Kidney epithelial cell (primary cell): ENCODE measurements at regions not wholly inside any gene's neighbourhood (a gene's known extent, or its start where the extent isn't known, plus 50 kb on each side); places are given as distances from the start of the nearest gene placed in this dataset.
A peak's percentile ranks its signal among the peaks of the same experiment; 100 is the strongest.

ENCODE experiments used
- DNase-seq: peaks from one replicate; pipeline ENCODE4 v3.0.0-alpha.2; 2010; ENCODE audit warnings: low read depth
- H3K27me3 ChIP-seq: 2 replicates; pipeline ENCODE4 v1.6.0; 2011; ENCODE audit warnings: low read length; ENCODE audit not compliant: control insufficient read depth, insufficient read depth
- H3K36me3 ChIP-seq: 2 replicates; pipeline ENCODE4 v1.5.1; 2011; ENCODE audit warnings: low read length; ENCODE audit not compliant: control insufficient read depth, insufficient read depth
- H3K4me3 ChIP-seq: 2 replicates; pipeline ENCODE4 v1.5.1; 2011; ENCODE audit warnings: low read depth, mild to moderate bottlenecking, control low read depth, low read length
- TF ChIP-seq, protein P1 (sequence below): IDR thresholded peaks from 2 replicates; pipeline ENCODE4 v1.5.1; 2011; ENCODE audit warnings: mild to moderate bottlenecking, moderate library complexity, low read length, control low read depth, inconsistent platforms; ENCODE audit not compliant: insufficient read depth, poor library complexity, severe bottlenecking

DNA sequence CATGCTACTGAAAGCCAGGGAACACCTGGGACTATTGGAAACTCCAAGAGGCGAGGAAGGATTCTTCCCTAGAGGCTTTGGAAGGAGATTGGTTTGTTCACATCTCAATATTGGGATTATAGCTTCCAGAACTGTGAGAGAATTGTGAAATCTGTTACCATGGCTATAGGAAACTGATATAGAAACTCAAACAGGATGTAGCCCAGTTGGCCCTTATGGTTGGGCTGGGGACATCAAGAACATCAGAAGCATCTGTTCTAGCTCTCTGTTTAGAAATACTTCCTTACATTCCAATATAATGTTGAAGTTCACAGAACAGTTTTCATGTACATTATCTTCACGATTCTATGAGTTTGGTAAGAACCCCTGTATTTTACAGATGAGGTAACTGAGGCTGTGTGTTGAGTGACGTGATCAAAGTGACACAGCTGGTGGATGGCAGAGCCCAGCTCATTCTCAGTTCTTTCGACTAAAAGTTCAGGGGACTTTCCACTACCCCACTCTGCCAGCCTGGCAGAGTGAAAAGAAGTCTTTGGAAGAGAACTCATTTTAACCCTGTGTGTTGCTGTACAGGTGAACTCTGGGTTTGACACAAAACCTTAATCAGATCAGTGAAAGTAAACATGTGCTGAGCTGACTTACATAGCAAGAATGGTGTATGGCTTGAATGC, 183.0 kb downstream of the GBA3 start:
- no peak for DNase-seq
- H3K36me3 ChIP-seq: no peaks in the 10 kb centered on the region
- TF ChIP-seq, protein P1, sequence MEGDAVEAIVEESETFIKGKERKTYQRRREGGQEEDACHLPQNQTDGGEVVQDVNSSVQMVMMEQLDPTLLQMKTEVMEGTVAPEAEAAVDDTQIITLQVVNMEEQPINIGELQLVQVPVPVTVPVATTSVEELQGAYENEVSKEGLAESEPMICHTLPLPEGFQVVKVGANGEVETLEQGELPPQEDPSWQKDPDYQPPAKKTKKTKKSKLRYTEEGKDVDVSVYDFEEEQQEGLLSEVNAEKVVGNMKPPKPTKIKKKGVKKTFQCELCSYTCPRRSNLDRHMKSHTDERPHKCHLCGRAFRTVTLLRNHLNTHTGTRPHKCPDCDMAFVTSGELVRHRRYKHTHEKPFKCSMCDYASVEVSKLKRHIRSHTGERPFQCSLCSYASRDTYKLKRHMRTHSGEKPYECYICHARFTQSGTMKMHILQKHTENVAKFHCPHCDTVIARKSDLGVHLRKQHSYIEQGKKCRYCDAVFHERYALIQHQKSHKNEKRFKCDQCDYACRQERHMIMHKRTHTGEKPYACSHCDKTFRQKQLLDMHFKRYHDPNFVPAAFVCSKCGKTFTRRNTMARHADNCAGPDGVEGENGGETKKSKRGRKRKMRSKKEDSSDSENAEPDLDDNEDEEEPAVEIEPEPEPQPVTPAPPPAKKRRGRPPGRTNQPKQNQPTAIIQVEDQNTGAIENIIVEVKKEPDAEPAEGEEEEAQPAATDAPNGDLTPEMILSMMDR: no peak
- no peaks in the 10 kb centered on the region for H3K27me3 ChIP-seq
- H3K4me3 ChIP-seq: no peak overlapping the region

DNA sequence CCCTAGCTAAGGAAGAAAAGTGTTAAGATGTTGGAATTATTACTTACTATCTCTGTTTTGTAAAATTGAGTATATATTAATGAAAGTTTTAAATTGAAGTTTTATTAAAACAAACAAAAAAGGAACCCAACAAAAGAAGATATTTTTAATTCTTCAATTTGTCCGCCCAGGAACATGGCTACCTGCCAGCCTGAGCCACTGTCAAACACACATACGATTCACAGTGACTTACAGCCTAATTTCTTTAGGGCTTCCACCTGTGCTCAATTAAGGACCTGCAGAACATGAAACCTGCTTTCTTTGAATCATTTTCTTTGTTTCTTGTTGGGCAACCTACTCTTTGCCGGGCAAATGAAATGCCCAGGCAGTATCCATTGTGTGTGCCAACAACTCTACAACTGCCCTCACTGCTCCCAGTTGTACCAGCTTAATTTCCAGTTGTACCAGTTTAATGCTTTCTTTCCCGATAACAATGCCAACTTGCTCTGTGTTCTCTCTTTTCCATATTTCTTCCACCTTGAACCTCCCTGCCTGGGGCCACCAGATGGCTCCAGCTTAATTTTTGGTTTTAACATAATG, 181.7 kb downstream of the GBA3 start:
- no peak for DNase-seq
- no peaks in the 10 kb centered on the region for H3K27me3 ChIP-seq

DNA sequence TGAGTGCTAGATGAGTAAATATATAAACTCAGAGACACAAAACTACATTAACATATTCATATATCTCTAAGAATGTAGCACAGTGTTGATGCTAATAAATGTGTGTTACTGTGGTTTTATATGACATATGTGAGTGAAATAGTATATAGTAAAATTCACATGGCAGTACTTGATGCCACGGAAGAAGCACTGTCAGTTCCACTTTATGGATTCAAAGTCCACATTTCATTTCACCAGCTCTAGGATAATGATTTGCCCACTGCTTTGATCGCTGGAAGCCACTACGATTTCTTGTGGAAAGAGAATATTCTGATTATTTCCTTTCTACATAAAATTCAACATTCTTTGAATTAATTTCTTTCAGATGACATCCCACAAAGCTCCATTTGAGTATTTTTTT, 181.2 kb downstream of the GBA3 start:
- no peaks in the 10 kb centered on the region for H3K27me3 ChIP-seq
- TF ChIP-seq, protein P1: no peak
- DNase-seq: no peak

More for the DNA sequence above, 181.7 kb downstream of the GBA3 start:
- TF ChIP-seq, protein P1: no peak
- Histone ChIP-seq H3K36me3 (no peaks in the 10 kb centered on the region), H3K4me3 (no peak overlapping the region)

DNA sequence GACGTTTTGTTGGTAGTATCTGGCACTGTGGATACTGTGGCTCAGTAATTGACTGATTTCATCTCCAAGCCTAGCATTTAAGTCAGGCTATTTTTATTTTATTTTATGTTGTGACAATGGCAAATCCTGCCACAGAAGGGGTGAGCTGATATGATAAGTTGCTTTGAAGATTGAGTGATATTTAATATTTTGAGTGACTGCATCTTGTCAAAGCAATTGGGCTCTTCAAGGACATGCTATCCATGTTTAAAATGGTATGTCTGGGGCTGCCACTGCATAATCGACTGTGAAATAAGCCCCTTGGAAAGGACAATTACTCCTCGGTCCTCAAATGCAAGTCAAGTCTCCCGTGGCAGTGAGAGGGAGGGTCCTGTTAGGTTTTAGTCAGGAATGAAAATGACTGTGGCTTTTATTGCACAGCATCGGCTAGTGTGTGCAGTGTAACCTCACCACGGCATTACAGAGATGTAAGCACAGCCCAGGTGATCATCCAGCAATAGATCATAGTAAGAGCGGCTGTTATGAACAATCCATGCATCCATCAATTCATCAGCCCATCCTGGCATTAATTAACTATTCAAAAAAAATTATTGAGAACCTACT, 178.2 kb downstream of the GBA3 start:
- Histone ChIP-seq H3K4me3 (no peak overlapping the region), H3K36me3 (no peaks in the 10 kb centered on the region), H3K27me3 (no peaks in the 10 kb centered on the region)
- TF ChIP-seq, protein P1: no peak
- DNase-seq: no peak

More for the DNA sequence above, 181.2 kb downstream of the GBA3 start:
- no peaks in the 10 kb centered on the region for H3K36me3 ChIP-seq
- H3K4me3 ChIP-seq: no peak overlapping the region

DNA sequence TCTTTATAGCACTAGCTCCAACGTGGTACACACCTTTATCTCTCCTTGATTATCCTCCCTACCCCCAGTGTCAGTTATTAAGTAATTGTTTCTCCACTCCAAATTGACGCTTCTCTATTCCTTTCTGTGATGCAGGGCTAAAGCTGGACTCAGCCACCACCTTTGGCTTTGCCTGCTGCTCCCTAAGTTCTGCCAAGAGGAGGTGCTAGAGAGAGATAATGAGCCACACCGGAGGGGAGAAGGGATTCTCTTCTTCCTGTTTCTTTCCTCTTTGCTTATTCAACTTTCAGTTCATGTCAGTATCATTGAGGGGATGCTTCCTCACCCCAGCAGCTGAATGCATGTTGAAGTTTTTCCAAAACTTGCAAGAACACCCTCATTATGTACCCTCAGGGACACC, 176.5 kb downstream of the GBA3 start:
- Histone ChIP-seq H3K36me3 (no peaks in the 10 kb centered on the region), H3K27me3 (no peaks in the 10 kb centered on the region), H3K4me3 (no peak overlapping the region)
- TF ChIP-seq, protein P1: peak; percentile 8
- no peak for DNase-seq
